BJ (cell line): ENCODE measurements at regions not wholly inside any gene's neighbourhood (a gene's known extent, or its start where the extent isn't known, plus 50 kb on each side); places are given as distances from the start of the nearest gene placed in this dataset.

Experiments used
- CTCF ChIA-PET: fragments of 350-600 bp; formaldehyde crosslinking; extraction: SDS; loops from one replicate; lab custom pipeline; 2021; ENCODE audit warnings: antibody characterized with exemption, inconsistent platforms; lab: Yijun Ruan, JAX
- POLR2A ChIA-PET: fragments of 300-600 bp; sonication (Branson Sonifier 250); formaldehyde crosslinking; extraction: SDS; loops from one replicate; lab custom pipeline; 2021; ENCODE audit warnings: antibody characterized with exemption; lab: Charles Lee
- DNase-seq: peaks from one replicate; pipeline ENCODE4 v3.0.0-alpha.2; 2011; ENCODE audit warnings: low read depth
- H3K27me3 ChIP-seq: 2 replicates; pipeline ENCODE4 v1.6.0; 2011; ENCODE audit warnings: low read length; ENCODE audit not compliant: control insufficient read depth, insufficient read depth
- H3K36me3 ChIP-seq: 2 replicates; pipeline ENCODE4 v1.5.1; 2011; ENCODE audit warnings: low read length; ENCODE audit not compliant: control insufficient read depth, insufficient read depth
- H3K4me3 ChIP-seq: 2 replicates; pipeline ENCODE4 v1.5.1; 2011; ENCODE audit warnings: low read depth, mild to moderate bottlenecking, control low read depth, low read length
- TF ChIP-seq, protein P1 (sequence below): IDR thresholded peaks from 2 replicates; pipeline ENCODE4 v1.5.1; 2011; ENCODE audit warnings: low read depth, mild to moderate bottlenecking, control low read depth, inconsistent platforms, low read length, moderate library complexity; ENCODE audit not compliant: insufficient read depth

DNA sequence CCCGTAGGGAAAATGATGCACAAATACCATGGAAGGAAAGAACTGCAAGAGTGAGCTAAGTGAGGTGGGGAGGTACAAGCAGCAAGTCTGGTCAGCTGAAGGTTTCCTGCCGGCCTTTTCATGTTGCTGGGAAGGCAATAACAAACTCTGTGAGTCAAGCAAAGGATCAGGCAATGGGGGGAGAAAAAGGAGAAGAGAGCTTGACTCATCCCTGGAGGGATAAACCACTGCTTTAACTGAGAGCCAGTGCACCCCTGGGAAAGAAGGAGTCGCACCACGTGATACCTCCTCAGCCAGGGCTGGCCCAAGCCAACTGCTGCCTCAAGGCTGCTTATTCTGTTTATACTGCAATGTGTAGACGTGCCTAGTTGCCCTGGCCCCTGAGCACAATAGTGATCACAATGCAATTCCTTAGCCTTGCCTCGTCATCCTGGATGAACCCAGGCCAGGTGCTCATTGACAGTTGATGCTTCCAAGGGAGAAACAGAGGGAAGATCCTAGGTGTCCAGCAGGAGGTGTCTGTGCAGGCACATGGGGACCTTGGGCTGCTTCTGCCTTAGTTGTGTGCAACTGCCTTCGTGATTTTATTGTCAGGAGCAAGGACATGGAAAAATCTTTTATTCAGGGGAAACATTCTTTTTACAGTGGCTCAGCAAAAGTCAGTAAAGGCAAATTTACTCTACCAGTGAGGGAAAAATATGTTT, 203.0 kb upstream of the TUT7 start:
- ChIA-PET CTCF (interaction anchor here (0.8 kb wide), 1 partner anchor 55 kb away, joined by 3 read pairs; no protein-coding TSS in a partner anchor), POLR2A (interaction anchor here (0.6 kb wide), 1 partner anchor 164 kb away, joined by 3 read pairs; no protein-coding TSS in a partner anchor)
- TF ChIP-seq, protein P1, sequence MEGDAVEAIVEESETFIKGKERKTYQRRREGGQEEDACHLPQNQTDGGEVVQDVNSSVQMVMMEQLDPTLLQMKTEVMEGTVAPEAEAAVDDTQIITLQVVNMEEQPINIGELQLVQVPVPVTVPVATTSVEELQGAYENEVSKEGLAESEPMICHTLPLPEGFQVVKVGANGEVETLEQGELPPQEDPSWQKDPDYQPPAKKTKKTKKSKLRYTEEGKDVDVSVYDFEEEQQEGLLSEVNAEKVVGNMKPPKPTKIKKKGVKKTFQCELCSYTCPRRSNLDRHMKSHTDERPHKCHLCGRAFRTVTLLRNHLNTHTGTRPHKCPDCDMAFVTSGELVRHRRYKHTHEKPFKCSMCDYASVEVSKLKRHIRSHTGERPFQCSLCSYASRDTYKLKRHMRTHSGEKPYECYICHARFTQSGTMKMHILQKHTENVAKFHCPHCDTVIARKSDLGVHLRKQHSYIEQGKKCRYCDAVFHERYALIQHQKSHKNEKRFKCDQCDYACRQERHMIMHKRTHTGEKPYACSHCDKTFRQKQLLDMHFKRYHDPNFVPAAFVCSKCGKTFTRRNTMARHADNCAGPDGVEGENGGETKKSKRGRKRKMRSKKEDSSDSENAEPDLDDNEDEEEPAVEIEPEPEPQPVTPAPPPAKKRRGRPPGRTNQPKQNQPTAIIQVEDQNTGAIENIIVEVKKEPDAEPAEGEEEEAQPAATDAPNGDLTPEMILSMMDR: no peak

DNA sequence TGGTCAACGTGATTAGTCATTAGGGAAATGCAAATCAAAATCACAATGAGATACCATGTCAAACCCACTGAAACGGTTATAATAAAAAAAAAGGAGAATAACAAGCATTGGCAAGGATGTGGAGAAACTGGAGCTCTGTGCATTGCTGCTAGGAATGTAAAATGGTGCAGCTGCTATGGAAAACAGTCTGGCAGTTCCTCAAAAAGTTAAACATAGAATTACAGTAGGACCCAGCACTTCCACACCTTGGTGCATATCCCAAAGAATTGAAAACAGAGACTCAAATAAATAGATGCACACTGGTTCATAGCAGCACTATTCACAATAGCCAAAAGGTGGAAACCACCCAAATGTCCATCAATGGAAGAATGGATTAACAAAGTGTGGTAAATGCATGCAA, 201.5 kb upstream of the TUT7 start:
- POLR2A ChIA-PET: no interaction called here

More for the DNA sequence above, 203.0 kb upstream of the TUT7 start:
- no peaks in the 10 kb centered on the region for H3K27me3 ChIP-seq
- H3K36me3 ChIP-seq: no peaks in the 10 kb centered on the region
- peak; percentile 65 for DNase-seq
- H3K4me3 ChIP-seq: no peak overlapping the region

DNA sequence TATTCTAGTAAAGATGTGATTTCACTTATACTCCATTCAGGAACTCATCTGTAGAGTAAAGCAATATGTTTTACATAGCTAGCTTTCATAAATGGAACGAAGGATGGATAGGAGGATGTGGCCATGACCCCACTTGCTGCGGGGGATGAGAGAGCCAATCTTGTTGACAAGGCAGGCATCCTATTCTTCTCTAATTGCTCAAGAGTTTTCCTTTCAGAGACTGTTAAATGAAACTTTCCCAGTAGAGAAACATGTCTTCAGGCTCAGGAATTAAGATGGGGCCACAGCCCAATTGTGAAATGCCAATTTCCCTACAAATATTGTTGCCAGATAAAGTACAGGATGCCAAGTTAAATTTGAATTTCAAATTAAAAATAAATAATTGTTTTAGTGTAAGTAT, 196.2 kb upstream of the TUT7 start:
- Histone ChIP-seq H3K27me3 (no peaks in the 10 kb centered on the region), H3K4me3 (no peak overlapping the region), H3K36me3 (no peaks in the 10 kb centered on the region)
- DNase-seq: peak; percentile 44
- CTCF ChIA-PET: interaction anchor here (1.4 kb wide), 1 partner anchor 65 kb away, joined by 3 read pairs; no protein-coding TSS in a partner anchor
- POLR2A ChIA-PET: no interaction called here
- TF ChIP-seq, protein P1: no peak

More for the DNA sequence above, 201.5 kb upstream of the TUT7 start:
- Histone ChIP-seq H3K4me3 (no peak overlapping the region), H3K27me3 (no peaks in the 10 kb centered on the region), H3K36me3 (no peaks in the 10 kb centered on the region)
- no peak for DNase-seq
- TF ChIP-seq, protein P1: no peak
- CTCF ChIA-PET: interaction anchor here (0.6 kb wide), 1 partner anchor 194 kb away, joined by 3 read pairs; no protein-coding TSS in a partner anchor

DNA sequence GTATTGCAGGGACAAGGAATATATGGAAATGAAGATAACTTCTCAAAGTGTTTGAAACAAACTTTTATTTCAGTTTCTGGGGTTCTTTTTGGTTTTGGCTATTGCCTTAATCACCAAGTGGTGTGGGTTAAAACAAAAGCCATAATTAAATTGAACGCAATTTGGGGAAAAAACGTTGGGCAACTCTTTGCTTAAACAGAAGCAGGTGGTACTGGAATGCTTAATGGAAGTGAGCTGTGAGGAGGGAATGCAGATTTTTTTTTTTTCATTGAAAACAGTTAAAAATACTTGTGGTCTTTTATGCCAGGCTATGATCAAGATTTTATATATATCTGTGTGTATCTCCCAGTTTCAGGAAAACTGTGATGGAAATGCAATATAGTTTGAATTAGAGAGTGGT, 195.7 kb upstream of the TUT7 start:
- no peaks in the 10 kb centered on the region for H3K36me3 ChIP-seq
- H3K27me3 ChIP-seq: no peaks in the 10 kb centered on the region
- ChIA-PET CTCF (no interaction called here), POLR2A (interaction anchor here (1.2 kb wide), 1 partner anchor 395 kb away, joined by 3 read pairs; no protein-coding TSS in a partner anchor)
- peak; percentile 54 for DNase-seq
- H3K4me3 ChIP-seq: no peak overlapping the region
- TF ChIP-seq, protein P1: no peak

DNA sequence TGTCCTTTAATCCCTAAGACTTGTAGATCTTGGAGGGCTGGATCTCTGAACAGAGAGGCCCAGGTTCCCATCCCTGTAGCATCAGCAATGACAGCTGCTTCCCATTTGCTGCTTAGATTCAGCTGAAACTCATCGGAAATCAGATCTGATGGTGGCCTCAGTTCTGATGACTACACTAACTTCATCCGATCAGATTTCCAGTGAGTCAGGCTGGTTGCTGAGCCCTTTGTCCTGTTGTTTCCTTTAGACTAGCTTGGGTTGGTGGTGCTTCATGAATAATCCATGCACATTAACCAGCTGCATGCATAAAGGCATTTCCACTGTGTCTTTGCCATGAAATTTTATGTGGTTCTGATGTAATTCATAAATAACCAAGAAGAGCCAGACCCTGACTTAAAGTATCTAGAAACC, 195.2 kb upstream of the TUT7 start:
- TF ChIP-seq, protein P1: no peak
- POLR2A ChIA-PET: interaction anchor here (0.5 to 1.2 kb wide), 3 partner anchors 395 to 832 kb away, joined by 3 read pairs; no protein-coding TSS in a partner anchor
- CTCF ChIA-PET: interaction anchor here (0.7 to 1.1 kb wide), 2 partner anchors 48 to 399 kb away, joined by 3 to 5 read pairs; no protein-coding TSS in a partner anchor
- no peaks in the 10 kb centered on the region for H3K27me3 ChIP-seq
- peak; percentile 84 for DNase-seq
- no peak overlapping the region for H3K4me3 ChIP-seq
- H3K36me3 ChIP-seq: no peaks in the 10 kb centered on the region
